NCI-H446 (cell line): ENCODE measurements at regions not wholly inside any gene's neighbourhood (a gene's known extent, or its start where the extent isn't known, plus 50 kb on each side); places are given as distances from the start of the nearest gene placed in this dataset.
"Not testable (repeated sequence)": the region's sequence is repeated elsewhere in the genome, so short reads cannot be mapped to it uniquely, and the experiment has no call there.

ENCODE experiments used
- DNase-seq, 2 experiments: peaks; one replicate each; lab custom pipeline; 2025; lab: John Stamatoyannopoulos, UW

DNA sequence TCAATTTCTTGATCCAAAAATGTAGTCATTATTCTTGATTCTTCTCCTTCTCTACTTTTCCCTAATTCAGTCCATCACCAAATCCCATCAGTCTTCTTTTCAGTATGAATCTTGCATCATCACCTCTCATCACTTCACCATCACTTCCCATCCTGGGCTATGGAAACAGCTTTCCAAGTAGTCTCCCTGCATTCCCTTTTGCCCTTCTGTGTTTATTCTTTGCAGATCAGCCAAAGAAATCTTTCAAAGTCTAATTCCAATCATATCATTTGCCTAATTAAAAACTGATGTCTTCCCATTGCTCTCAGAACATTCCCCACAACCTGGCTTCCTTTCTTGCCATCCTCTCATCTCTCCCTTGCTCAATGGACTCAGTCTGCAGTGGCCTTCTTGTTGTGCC, 201.7 kb upstream of the ADAMTS3 start:
- DNase-seq, result no peak

DNA sequence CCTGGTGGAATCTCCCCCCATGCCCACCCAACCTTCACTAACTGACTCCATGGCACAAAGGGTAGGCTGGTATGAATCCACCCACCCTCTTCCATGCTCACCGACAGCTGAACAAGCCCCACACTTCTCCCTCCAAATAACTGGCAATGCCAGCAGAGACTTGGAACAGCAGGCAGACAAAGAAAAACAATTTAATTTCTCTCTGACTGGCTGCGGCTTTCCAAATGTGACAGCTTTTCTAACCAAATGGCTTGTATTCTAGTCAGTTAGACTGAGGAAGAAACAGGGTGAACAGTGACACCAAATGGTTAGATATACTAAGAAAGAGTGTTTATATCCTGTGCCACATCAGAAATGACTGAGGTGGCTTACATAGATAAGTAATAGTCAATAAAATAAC, 199.3 kb upstream of the ADAMTS3 start:
- DNase-seq, result no peak

- DNase-seq, result no peak
These were observed 198.7 kb upstream of the ADAMTS3 start for GRCh38 chr4:72767618-72768302.

DNA sequence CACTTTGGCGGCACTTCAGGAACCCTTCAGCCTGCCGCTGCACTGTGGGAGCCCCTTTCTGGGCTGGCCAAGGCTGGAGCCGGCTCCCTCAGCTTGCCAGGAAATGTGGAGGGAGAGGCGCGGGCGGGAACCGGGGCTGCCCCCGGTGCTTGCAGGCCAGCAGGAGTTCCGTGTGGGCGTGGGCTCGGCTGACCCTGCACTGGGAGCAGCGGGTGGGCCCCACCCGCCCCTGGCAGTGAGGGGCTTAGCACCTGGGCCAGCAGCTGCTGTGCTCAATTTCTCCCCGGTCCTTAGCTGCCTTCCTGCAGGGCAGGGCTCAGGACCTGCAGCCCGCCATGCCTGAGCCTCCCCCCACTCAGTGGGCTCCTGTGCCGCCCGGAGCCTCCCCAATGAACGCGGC, 196.8 kb upstream of the ADAMTS3 start:
- not testable (repeated sequence) for DNase-seq

GRCh38 chr4:72761368-72762038, 192.5 kb upstream of the ADAMTS3 start:
- no peak for DNase-seq

DNA sequence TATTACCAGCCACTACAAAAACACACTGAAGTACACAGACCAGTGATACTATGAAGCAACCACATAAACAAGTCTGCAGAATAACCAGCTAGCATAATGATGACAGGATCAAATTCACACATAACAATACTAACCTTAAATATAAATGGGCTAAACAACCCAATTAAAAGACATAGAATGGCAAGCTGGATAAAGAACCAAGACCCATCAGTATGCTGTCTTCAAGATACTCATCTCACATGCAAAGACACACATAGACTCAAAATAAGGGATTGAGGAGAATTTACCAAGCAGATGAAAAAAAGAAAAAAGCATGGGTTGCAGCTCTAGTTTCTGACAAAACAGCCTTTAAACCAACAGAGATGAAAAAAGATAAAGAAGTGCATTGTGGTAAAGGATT, 184.4 kb upstream of the ADAMTS3 start:
- DNase-seq, result not testable (repeated sequence)

- no peak for DNase-seq
These were observed 175.2 kb upstream of the ADAMTS3 start for GRCh38 chr4:72744103-72744725.

DNA sequence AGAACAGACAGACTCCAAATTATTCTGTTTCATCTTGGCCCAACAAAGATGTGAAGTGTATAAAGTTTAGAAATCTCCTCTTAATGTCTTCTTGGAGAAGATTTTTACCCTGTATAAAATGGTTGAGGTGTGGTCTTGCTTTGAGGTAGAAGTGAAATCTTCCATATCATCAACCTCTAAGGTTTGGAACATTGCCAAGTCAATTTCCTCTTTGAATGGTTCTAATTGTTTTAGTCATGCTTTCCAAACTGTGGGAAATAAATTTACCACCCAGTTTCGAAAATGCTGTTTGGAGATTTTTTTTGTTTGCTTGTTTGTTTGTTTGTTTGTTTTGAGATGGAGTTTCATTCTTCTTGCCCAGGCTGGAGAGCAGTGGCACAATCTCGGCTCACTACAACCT, 174.1 kb upstream of the ADAMTS3 start:
- no peak for DNase-seq

DNA sequence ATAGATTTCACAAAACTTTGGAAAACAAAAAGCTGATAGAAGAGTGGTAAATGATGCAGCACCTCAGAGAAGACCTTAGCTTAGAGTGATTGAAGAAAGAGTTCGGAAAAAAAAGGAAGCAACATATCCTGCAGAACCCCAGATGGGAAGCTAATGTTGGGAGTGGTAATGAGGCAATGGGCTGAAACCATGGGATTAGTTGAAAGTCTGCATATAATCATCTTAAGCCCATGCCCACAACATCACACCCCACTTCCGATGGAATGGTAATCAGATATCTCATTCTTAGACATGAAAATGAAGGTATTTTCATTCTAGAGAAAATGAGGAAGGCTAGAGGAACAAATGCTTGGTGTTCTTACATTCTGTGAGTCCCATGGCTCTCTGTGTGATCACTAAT, 146.3 kb upstream of the ADAMTS3 start:
- DNase-seq, result no peak

DNA sequence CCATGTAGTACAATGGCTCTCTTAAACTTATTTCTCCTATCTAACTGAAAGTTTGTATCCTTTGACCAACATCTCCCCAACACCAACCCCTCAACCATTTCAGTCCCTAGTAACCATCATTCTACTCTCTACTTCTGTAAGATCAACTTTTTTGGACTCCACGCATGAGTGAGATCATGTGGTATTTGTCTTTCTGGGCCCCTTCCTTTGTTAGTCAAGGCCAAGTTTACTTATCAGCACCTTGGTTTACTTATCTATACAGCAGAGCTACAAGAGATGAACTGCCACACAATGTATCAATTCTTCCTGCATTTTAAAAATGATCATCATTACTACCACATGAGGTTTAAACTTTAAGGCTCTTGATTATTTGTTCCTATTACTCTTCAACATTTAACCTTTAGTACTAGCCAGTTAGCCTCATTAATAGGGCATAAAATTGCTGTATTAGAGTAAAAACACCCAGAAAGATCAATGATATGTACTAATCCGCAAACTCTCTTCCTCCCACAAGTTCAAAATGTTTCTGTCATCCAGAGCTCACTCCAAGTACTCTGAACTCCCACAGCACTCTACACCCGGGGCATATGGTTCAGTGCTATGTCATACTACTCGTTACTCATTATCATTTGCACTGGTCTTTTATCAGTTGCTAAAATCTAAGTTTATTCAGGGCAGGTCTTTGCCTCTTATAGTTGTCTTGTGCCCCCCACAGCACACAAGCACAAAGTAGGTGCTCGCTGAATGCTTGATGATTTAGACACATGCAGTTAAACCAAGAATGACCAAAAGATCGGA, 145.7 kb upstream of the ADAMTS3 start:
- no peak for DNase-seq

DNA sequence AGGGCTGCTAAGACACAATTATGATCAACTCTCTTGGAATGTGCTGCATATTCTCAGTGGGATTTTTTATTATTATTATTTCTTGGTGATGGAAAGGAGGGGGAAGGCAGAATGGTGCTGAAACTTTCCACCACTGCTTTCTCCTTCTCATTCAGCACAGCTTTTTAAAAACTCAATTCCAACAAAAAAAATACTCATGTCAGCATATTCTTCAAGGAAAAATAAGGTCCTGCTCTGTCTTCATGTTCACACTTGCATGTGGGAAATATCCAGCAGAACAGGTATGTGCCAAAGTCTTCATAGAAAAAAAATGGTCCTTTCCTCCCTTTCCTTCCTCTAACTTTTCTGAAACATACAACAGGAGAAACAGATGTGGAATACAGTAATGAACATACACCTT, 144.0 kb upstream of the ADAMTS3 start:
- no peak for DNase-seq

DNA sequence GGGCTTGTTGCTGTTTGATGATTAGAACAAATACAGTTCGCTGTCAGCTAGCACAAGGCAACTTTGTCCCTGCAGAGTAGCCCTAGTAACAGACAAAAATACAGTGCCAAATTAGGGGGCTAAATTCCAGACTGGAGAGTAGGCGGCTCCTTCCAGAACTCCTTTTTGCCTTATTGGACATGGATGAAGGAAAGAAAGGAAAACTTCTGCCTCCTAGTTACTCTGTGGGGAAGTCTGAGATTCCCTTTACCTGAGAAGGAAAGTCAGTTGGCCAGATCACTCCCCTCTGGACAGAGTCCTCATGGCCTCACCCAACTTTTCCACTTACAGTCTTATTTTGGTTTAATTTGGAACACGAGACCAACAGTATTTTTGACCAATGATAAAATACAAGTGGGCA, 140.5 kb upstream of the ADAMTS3 start:
- no peak for DNase-seq

- no peak for DNase-seq
These were observed 137.7 kb upstream of the ADAMTS3 start for GRCh38 chr4:72706684-72707083.

DNA sequence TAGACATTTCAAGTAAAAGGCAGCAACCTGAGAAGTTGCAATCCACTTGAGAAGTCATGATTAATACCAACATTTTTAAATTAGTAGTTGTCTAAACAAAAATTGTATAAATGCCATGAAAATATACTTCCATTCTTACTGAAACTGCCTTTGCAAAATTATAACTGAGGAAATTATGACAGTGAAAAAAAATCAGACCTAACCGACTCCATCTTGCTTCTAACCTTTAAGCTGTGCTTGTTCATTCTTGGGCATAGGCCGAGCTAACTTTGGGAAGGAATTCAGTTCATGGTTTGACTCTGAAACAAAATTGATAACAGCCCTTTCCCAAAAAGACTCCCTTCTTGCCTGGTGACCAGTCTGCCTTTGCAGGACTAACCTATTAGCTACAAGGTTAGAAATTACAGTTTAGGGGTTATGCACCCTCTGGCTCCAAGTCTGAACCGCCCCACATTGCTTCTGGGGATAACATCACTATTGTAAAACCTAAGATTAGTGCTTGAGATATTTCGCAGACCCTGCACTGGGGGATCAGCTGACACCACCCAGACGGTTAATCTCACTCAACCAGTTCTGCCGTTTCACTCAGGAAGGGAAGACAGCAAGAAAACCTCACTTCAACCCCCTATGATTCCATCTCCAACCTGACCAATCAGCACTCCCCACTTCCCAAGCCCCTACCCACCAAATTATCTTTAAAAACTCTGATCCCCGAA, 136.1 kb upstream of the ADAMTS3 start:
- DNase-seq, result not testable (repeated sequence)

- DNase-seq, result no peak
These were observed 133.9 kb upstream of the ADAMTS3 start for GRCh38 chr4:72702948-72703347.

GRCh38 chr4:72701987-72702819, 133.2 kb upstream of the ADAMTS3 start:
- DNase-seq, result peak; percentile 18 to 31

GRCh38 chr4:72690771-72691170, 121.8 kb upstream of the ADAMTS3 start:
- DNase-seq, result no peak

DNA sequence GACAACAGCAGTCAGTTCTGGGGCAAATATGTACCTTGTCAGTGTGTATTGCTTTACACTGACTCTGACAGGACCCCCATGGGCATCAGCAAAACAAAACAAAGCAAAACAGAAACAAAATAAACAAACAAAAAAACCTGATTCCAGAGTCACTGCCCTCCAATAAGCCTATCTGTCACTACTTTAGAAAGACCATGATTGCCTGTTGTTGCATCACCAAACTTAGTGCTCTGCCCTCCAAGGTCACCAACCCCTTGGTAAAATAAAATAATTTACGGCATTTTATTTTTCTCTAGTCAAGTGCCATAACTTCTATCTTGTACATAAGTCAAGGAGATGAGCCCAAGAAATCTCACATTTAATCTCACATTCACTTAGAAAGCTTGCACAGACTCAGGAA, 120.9 kb upstream of the ADAMTS3 start:
- DNase-seq, result no peak

GRCh38 chr4:72686390-72686789, 117.4 kb upstream of the ADAMTS3 start:
- not testable (repeated sequence) for DNase-seq

- no peak for DNase-seq
These were observed 110.6 kb upstream of the ADAMTS3 start for GRCh38 chr4:72679666-72680065.

DNA sequence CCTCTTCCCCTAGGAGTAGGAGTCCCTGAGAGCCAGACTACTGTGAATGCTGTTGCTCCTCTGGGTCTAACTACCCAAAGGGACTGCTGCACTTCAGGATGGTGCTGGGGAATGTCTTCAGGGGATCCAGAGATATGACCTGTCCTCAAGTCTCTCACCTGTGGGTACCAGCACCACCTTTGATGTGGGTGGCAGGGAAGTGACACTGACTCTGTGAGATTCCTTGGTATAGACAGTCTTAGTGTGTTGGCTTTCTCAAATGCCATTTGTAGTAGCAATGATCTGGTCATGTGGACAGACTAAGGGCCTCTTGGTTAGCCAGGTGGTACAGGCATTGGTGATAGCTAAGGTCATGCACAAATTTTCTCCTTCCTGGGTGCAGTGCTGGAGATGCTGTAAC, 108.9 kb upstream of the ADAMTS3 start:
- no peak for DNase-seq
